Adrenal gland (tissue), 5 donors: ENCODE measurements at regions not wholly inside any gene's neighbourhood (a gene's known extent, or its start where the extent isn't known, plus 50 kb on each side); places are given as distances from the start of the nearest gene placed in this dataset.

Experiments
- CTCF ChIP-seq, 6 experiments: fragments of 450-650 bp in 4 of 6; fragments of 200-600 bp in 2 of 6; sonication (generic) in 1 of 6; IDR thresholded peaks; 1 replicate in 5 of 6; 2 replicates in 1 of 6; pipeline versions ENCODE4 v1.5.1 to v1.8.0; 2016 to 2021; ENCODE audit warnings: antibody characterized with exemption in 6 of 6, mild to moderate bottlenecking in 2 of 6, moderate library complexity in 1 of 6
- POLR2A ChIP-seq, 2 donors: fragments of 450-650 bp; IDR thresholded peaks; one replicate each; pipeline ENCODE4 v1.6.1; 2017; ENCODE audit warnings: antibody characterized with exemption in 2 of 2, mild to moderate bottlenecking in 2 of 2, moderate library complexity in 1 of 2
- donor health status: DM: no; HTN: no; CAD: no.

- TF ChIP-seq POLR2A (IDR thresholded peaks at IDR 0.05) (no peak), CTCF (IDR thresholded peaks at IDR 0.05) (no peak)
These were observed 1088.5 kb upstream of the GHITM start for GRCh38 chr10:83050815-83051214.
